Stomach (tissue), 4 donors: ENCODE measurements at regions not wholly inside any gene's neighbourhood (a gene's known extent, or its start where the extent isn't known, plus 50 kb on each side); places are given as distances from the start of the nearest gene placed in this dataset.

Source experiments
- EP300 ChIP-seq: sonication (generic); formaldehyde crosslinking; IDR thresholded peaks from one replicate; pipeline ENCODE4 v1.6.1; 2017; ENCODE audit warnings: antibody characterized with exemption
- POLR2A ChIP-seq, 4 donors: fragments of 450-650 bp; IDR thresholded peaks; one replicate each; pipeline ENCODE4 v1.6.1; 2016; ENCODE audit warnings: antibody characterized with exemption in 4 of 4, control low read depth in 2 of 4, mild to moderate bottlenecking in 1 of 4, moderate library complexity in 1 of 4
- POLR2AphosphoS5 ChIP-seq, 3 donors: sonication (generic); formaldehyde crosslinking; IDR thresholded peaks; one replicate each; pipeline ENCODE4 v1.6.1; 2016; ENCODE audit warnings: antibody characterized with exemption in 3 of 3
- TF ChIP-seq, protein P1 (sequence below), 7 experiments: fragments of 450-650 bp in 4 of 7; fragments of 200-600 bp in 3 of 7; sonication (generic) in 3 of 7; IDR thresholded peaks; one replicate each; pipeline ENCODE4 v1.5.1; 2016 to 2019; ENCODE audit warnings: antibody characterized with exemption in 7 of 7, control low read depth in 2 of 7, mild to moderate bottlenecking in 1 of 7

DNA sequence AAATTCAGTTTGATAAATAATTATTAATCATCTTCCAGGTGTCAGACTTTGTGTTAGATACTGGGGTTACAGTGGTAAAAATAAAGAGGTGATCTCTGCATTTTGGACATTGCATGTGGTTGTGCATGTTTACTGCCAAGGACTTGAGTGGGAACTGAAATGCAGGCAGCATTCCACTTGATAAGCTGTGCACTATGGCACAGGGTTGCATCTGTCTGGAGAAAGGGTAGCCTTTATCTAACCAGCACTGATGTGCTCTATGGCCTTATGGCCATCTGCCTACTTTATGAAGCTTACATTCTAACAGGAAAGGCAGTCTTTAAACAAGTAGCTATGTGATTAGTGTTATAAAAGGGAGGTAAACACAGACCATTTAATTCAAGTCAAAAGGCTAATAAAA lies 53.0 kb upstream of the MLIP start:
- TF ChIP-seq, protein P1, sequence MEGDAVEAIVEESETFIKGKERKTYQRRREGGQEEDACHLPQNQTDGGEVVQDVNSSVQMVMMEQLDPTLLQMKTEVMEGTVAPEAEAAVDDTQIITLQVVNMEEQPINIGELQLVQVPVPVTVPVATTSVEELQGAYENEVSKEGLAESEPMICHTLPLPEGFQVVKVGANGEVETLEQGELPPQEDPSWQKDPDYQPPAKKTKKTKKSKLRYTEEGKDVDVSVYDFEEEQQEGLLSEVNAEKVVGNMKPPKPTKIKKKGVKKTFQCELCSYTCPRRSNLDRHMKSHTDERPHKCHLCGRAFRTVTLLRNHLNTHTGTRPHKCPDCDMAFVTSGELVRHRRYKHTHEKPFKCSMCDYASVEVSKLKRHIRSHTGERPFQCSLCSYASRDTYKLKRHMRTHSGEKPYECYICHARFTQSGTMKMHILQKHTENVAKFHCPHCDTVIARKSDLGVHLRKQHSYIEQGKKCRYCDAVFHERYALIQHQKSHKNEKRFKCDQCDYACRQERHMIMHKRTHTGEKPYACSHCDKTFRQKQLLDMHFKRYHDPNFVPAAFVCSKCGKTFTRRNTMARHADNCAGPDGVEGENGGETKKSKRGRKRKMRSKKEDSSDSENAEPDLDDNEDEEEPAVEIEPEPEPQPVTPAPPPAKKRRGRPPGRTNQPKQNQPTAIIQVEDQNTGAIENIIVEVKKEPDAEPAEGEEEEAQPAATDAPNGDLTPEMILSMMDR (IDR thresholded peaks at IDR 0.05) = no peak
- no peak for TF ChIP-seq POLR2A (IDR thresholded peaks at IDR 0.05)
- TF ChIP-seq POLR2AphosphoS5 (IDR thresholded peaks at IDR 0.05) = no peak
- no peak for TF ChIP-seq EP300
